A673 (cell line): ENCODE measurements at regions not wholly inside any gene's neighbourhood (a gene's known extent, or its start where the extent isn't known, plus 50 kb on each side); places are given as distances from the start of the nearest gene placed in this dataset.

Source experiments
- CTCF ChIP-seq: fragments of 300-800, 200-600 bp; sonication (generic); conservative IDR thresholded peaks from 2 replicates; pipeline ENCODE4 v1.5.1; 2017; ENCODE audit warnings: low read depth, mild to moderate bottlenecking, antibody characterized with exemption, low read length, moderate library complexity, mixed read lengths
- EZH2 ChIP-seq: fragments of 200-600 bp; sonication (generic); IDR thresholded peaks from 2 replicates; pipeline ENCODE4 v1.6.1; 2017; ENCODE audit warnings: borderline replicate concordance, low read depth, mild to moderate bottlenecking, mixed read lengths, antibody characterized with exemption, low read length; ENCODE audit not compliant: poor library complexity, severe bottlenecking

GRCh38 chr21:39065917-39066316 lies 117.3 kb downstream of the PSMG1 start:
- TF ChIP-seq CTCF = no peak
- TF ChIP-seq EZH2 = no peak
